NT2/D1 (cell line): ENCODE measurements at regions not wholly inside any gene's neighbourhood (a gene's known extent, or its start where the extent isn't known, plus 50 kb on each side); places are given as distances from the start of the nearest gene placed in this dataset.

Experiments used
- SUZ12 ChIP-seq: IDR thresholded peaks from 2 replicates; pipeline ENCODE4 v1.6.1; 2011; ENCODE audit not compliant: insufficient read length, insufficient read depth; ENCODE audit errors: extremely low read depth
- YY1 ChIP-seq: IDR thresholded peaks from 2 replicates; pipeline ENCODE4 v1.6.1; 2011; ENCODE audit not compliant: insufficient read length, insufficient read depth
- ZNF274 ChIP-seq: IDR thresholded peaks from 2 replicates; pipeline ENCODE4 v1.6.1; 2011; ENCODE audit warnings: mild to moderate bottlenecking, low read depth, low read length

- TF ChIP-seq YY1 (no peak), ZNF274 (no peak), SUZ12 (no peak)
These were observed 984.9 kb upstream of the AUTS2 start for GRCh38 chr7:68613405-68613804.
